SHP77 treated with DMSO at 0.1 percent for 48 hours (cell line): ENCODE measurements at regions not wholly inside any gene's neighbourhood (a gene's known extent, or its start where the extent isn't known, plus 50 kb on each side); places are given as distances from the start of the nearest gene placed in this dataset.

ENCODE experiments used
- DNase-seq: peaks from one replicate; lab custom pipeline; 2025; lab: John Stamatoyannopoulos, UW

DNA sequence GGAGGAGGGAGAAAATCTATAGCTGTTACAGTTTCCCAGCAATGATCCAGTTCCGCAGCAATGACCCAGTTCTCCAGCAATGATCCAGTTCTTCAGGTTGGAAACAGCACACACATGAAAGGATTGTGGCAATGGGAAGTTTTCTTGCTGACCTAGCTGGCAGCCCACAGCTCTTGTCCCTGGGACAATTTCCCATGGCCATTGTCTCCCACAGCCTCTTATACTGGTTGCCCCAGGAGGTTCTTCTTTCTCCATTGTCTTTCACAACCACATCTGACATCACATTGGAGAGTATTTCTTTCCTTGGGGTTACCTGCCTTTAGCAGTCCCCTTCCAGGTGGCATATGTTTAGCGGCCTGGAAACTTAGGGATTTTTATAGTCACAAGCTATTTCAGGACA lies 209.8 kb upstream of the PLEKHG7 start:
- DNase-seq, result no peak

- DNase-seq, result no peak
Observed at GRCh38 chr12:92492291-92492690, 210.5 kb upstream of the PLEKHG7 start.

- no peak for DNase-seq
Observed at GRCh38 chr12:92489781-92490180, 213.0 kb upstream of the PLEKHG7 start.

- DNase-seq, result no peak
Observed at GRCh38 chr12:92488735-92489134, 214.1 kb upstream of the PLEKHG7 start.

DNA sequence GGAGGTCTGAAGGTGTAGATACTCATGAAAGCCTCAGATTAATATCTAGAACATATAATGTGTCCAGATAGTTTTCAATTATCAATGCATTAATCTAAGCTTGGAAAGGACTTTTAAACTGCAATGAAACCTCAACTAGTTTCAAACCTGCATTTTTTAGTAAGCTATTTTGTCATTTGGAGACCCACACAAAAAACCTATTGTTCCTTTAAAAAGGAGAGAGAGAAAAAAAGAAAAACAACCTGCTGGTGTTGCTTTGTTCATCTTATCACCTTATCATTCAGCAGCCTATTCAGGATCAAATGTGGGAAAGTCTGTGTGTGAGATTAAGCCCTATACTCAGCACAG lies 215.7 kb upstream of the PLEKHG7 start:
- no peak for DNase-seq

- no peak for DNase-seq
Observed at GRCh38 chr12:92486443-92487137, 216.2 kb upstream of the PLEKHG7 start.

GRCh38 chr12:92485351-92486348 lies 217.1 kb upstream of the PLEKHG7 start:
- DNase-seq, result no peak

DNA sequence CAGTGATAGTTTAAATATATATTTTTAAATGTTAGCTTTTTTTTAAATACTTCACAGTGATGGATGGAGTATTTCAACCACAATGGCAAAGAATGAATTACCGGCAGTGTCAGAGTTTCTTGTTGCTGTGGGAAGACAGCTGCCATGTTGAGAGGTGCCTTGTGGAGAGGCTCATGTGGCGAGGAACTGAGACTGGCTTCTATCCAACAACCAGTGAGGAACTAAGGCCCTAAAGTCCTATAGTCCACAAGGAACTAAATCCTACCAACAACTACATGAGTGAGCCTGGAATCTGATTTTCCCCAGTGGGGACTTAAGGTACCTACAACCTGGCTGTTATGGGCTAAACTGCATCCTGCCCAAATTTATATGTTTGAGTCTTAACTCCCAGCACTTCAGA lies 220.2 kb upstream of the PLEKHG7 start:
- no peak for DNase-seq

- DNase-seq, result no peak
Observed at GRCh38 chr12:92481066-92481465, 221.7 kb upstream of the PLEKHG7 start.

DNA sequence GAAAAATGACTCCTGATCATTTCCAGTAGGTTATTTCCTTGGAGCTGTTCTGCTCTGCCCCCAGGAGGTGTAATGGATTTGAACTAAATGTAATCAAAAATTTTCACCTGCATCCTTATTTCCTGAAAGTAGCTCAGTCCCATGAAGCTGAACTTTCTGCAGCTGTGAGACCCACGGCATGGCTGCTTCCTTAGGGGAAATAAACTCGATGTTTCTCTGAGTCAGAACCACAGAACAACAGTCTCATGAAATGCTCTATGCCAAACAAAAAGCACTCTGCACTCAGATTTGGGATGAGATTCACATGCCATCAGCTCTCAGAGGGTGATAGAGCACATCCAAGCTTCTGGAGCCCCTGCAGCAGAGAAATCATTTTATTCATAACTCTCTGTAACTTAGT lies 224.1 kb upstream of the PLEKHG7 start:
- no peak for DNase-seq

GRCh38 chr12:92476844-92477243 lies 225.9 kb upstream of the PLEKHG7 start:
- DNase-seq, result no peak

DNA sequence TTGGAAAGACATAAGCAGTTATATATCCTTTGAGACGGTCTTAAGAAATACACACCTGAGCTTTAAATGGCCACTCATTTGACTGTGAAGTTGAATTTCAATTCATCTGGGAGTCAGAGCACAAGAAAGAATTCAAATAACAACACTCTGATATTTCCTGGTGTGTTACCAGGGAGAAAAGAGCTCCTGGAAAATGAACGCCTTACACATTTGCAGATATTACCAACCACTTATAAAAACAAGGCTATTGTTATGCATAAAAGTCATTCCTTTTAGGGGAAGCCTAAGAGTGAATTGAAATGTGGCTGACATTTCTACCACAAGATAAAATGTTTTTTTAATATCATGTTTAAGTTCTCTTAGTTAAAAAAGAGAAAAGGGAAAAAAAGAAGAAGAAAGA lies 229.2 kb upstream of the PLEKHG7 start:
- DNase-seq, result no peak

- no peak for DNase-seq
Observed at GRCh38 chr12:92472201-92472600, 230.6 kb upstream of the PLEKHG7 start.

- DNase-seq, result no peak
Observed at GRCh38 chr12:92471551-92471950, 231.2 kb upstream of the PLEKHG7 start.

GRCh38 chr12:92470608-92471021 lies 232.2 kb upstream of the PLEKHG7 start:
- no peak for DNase-seq

- no peak for DNase-seq
Observed at GRCh38 chr12:92469837-92470236, 233.0 kb upstream of the PLEKHG7 start.

GRCh38 chr12:92468358-92469020 lies 234.3 kb upstream of the PLEKHG7 start:
- no peak for DNase-seq

GRCh38 chr12:92467886-92468285 lies 234.9 kb upstream of the PLEKHG7 start:
- DNase-seq, result no peak

- no peak for DNase-seq
Observed at GRCh38 chr12:92466391-92467305, 236.1 kb upstream of the PLEKHG7 start.

DNA sequence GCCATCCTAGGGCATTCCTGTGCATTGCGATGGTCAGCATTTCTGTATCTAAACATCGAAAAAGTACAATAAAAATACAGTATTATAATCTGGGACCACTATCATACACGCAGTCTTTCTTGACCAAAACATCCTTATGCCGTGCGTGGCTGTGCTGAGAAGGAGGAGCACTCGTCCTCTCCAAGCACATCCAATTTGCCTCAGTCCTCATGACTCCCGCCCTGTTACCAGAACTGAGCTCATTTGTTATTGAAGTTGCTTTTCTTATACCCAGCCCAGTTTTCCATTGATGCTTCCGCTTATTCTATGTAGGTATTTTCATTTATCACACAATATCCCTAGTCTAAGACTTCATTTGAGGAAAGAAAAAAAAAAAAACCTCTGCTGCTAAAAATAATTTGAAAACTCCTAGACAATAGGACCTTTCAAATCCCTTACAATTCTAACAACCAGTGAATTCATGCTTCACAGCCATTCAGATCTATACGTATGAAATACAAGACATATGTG lies 236.9 kb upstream of the PLEKHG7 start:
- no peak for DNase-seq

DNA sequence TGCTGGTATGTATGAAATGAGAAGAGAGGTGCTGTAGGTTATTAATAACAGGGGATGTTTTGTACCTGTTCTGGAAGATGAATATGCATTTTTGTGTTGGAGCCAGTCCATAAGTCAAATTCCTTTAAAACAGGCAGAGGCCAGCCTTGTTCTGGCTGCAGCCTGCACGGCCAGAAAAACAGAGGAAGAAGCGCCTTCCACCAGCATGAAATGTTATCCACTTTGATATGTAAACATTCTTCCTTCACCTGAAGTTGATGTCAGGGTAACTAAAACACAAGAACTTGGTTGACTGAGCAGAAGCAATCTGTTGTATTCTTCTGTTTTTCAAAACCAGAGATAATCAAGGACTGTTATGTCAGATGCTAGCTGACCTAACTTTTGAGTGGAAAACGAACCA lies 237.9 kb upstream of the PLEKHG7 start:
- no peak for DNase-seq
